ENCODE measurements at regions not wholly inside any gene's neighbourhood (a gene's known extent, or its start where the extent isn't known, plus 50 kb on each side); places are given as distances from the start of the nearest gene placed in this dataset.

DNA sequence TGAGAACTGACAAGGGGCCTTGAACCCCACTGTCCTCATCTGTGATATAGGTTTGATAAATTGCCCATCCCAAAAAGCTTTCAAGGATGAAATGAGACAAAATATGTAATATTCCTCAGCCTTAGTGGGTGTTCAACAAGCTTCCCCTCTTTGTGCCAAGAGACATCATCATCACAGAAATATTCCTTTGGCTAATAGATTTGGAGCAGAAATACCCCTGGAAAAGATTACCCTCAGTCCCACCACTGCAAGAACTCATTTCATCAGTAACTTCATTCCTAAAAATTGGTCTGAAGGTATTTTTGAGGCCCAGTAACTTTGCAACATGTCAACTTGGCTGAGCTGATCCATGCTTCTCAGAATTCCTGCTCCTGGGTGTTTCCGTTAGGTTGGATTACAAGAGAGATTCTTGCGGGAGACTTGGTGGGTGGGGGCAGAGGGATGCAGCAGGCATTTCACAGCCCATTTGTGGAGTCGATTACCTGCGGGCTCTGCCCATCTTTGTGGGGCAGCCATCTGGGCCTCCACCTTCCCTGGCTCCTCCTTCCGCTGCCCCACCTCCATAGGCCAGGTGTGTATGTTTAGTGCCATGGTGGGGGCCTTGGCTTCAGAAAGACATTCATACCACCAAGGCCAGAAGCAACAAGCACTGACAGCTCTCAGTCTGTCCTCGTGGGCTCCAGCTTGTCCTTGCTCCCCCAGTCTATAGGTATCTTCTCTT lies 263.9 kb downstream of the GLI2 start:
- no peak for DNase-seq

- DNase-seq = no peak
Measured at GRCh38 chr2:121000804-121001203, 265.1 kb downstream of the GLI2 start.

- DNase-seq = no peak
Measured at GRCh38 chr2:121001641-121002040, 266.0 kb downstream of the GLI2 start.

DNA sequence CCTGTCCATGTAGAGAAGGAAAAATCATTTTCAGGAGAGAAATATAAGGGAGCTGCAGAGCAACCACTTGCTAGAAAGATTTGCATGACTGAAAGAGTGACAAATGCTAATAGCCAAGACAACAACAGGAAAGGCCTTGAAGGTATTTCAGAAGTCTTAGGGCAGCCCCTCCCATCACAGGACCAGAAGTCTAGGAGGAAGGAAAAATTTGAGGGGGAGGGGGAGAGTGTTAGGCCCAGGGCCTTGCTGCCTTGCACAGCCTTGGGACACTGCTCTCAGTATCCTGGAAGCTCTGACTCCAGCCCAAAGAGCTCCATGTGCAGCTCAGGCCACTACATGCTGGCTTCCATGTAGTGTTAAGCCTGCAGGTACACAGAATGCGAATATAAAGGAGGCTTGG lies 266.9 kb downstream of the GLI2 start:
- no peak for DNase-seq

DNA sequence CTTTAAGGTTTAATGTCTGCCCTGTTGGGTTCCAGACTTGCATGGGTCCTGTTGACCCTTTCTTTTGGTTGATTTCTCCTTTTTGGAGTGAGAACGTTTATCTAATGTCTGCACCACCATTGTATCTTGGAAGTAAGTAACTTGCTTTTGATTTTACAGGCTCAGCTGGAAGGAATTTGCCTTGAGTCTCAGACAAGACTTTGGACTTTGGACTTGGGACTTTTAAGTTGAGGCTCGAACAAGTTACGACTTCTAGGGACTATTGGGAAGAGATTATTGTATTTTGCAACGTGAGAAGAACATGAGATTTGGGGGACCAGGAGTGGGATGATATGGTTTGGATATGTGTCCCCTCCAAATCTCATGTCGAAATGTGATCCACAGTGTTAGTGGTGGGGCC lies 267.7 kb downstream of the GLI2 start:
- DNase-seq = no peak

DNA sequence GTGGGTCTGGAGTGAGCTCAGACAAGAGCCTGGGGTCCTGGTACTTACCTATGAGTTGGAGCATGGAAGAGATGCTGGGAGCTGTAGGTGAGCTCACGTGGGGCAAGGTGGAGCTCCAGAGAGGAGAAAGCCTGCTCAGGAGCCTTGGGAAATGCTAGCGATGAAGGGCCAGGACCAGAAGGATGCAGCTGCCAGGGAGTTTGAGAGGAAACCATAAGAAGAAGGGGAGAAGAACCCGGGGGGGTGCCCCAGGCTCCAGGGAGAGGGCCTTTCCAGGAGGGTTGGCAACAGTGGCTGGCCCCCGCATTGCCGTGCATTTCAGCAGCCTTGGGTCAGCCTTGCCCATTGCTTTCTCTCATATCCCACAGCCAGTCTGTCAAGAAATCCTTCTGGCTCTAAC lies 268.7 kb downstream of the GLI2 start:
- no peak for DNase-seq

- DNase-seq = no peak
Measured at GRCh38 chr2:121004950-121005349, 269.3 kb downstream of the GLI2 start.

DNA sequence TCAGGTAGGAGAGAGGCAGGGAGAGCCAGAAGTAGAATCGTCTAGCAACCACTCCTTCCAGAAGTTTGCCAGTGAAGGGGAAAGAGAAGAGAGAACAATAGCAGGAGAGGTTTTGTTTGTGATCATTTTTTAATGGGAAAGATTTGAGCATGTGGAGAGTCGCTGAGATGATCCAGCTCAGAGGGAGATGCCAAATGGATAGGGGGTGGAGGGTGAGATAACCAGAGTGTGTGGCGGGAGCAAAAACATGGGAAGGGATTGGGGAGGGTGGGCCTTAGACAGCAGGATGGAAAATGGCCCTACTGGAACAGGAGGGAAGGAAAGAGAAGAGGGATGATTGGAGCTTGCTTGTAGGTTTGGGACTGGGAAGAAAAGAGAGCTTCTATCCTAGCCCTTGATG lies 269.8 kb downstream of the GLI2 start:
- no peak for DNase-seq

DNA sequence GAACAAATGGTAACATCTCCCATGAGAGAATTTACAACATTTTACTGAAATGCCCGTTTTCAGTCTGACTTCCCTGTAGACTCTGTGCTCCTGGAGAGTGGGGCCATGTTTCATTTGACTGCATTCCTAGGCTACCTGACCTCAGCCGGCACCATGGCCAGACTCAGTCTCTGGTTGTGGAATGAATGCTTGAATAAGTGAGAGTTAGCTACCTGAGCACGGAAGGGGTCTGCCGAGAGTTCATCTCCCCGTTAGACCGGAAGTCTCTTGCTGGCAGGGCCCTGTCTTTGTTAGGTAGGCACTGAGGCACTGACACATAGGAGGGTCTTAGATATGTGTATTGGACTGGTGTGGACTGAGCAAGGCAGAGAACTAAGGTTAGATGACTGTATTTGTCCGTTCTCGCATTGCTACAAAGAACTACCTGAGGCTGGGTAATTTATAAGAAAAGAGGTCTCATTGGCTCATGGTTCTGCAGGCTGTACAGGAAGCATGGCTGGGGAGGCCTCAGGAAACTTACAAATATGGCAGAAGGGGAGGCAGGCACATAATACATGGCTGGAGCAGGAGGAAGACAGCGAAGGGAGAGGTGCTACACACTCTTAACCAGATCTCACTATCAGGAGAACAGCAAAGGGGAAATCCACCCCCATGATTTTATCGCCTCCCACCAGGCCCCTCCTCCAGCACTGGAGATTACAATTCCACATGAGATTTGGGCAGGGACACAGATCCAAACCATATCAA lies 271.2 kb downstream of the GLI2 start:
- no peak for DNase-seq

GRCh38 chr2:121007490-121007853 lies 271.8 kb downstream of the GLI2 start:
- DNase-seq = no peak

DNA sequence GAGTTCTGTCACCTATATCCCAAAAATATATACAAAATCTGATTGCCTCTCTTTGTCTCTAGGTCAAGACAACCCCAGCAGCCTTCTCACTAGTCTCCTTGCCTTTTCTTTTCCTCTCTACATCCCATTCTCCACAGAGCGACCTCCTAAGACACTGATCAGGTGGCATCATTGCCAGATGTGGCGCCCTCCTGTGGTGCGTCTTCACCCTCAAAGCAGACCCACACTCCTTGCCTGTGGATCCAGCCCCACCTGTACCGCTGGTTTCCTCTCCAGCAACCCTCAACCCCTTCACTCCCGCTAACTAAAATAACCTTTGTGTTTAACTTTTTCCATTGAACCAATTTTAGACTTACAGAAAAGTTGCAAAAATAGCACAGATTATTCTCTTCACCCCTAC lies 273.3 kb downstream of the GLI2 start:
- no peak for DNase-seq

GRCh38 chr2:121010998-121011397 lies 274.0 kb downstream of the TFCP2L1 start:
- no peak for DNase-seq

DNA sequence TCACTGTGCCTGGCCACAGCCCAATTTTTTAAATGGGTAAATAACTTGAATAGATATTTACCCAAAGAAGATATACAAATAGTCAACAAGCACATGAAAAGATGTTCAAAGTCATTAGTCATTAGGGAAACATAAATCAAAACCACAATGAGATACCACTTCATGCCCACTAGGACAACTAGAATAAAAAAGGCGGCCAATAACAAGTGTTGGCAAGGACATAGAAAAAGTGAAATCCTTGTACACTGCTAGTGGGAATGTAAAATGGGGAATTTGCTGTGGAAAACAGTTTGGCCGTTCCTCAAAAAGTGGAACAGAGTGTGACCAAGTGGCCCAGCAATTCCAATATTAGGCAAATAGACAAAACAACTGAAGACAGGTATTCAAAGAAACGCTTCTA lies 270.1 kb downstream of the TFCP2L1 start:
- no peak for DNase-seq

DNA sequence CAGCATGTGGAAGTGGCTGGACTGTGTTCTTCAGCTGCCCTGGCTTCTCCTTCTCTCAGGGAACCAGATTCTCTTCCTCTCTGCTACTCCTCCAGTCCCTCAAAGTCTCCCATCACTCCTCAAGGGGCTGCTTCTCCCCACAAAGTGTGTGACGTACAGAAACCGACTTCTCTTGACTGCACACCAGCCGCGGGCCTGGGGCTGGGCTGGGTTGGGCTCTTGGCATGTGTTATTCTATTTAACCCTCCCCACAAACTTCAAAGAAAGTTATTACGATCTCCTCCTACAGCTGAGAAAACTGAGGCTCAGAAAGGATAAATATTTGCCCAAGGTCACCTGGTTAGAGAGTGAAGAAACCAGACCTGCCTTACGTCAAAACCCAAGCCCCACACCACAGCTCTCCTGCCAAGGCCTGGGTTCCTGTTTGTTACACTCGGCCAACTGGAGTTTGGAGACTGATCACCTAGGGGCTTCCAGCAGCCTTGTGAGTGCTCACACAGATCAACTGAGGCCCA lies 269.0 kb downstream of the TFCP2L1 start:
- DNase-seq = no peak

- DNase-seq = no peak
Measured at GRCh38 chr2:121017396-121017795, 267.6 kb downstream of the TFCP2L1 start.

DNA sequence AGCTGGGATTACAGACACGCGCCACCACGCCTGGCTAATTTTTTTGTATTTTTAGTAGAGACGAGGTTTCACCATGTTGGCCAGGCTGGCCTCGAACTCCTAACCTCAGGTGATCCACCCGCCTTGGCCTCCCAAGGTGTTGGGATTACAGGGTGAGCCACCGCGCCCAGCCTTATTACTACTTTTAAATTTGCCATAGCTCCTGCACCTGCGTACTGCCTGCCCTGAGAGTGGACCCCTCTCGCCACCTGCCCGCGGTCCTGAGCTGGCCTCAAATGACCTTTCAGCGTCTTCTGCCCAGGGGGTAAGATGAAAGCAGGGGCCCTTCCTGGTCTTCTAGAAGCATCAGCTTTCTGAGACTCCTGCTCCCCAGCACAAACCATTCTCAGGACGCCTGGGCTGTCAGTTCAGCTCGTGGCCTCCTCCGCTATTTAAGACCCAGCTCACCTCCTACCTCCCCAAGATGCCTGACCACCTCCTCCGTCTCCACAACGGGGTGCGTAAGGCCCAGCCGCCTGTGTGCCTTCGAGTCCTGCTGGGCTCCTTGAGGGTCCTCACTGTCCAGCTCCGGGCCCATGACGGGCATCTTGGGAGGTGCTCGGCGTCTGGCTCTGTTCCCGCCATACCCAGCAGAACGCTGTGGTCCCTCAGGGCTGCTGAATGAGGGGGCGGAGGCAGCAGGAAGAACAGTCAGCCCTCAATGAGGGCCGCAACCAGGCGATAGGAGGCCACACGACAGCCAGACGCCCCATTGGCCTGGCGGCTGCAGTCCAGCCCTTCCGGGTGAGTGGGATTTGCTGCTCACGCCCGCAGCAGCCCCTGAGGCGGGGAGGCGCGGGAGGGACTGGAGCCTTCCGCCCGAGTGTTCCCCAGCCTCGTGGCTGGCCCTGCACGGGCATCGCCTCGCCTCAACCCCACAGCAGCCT lies 266.6 kb downstream of the TFCP2L1 start:
- no peak for DNase-seq

DNA sequence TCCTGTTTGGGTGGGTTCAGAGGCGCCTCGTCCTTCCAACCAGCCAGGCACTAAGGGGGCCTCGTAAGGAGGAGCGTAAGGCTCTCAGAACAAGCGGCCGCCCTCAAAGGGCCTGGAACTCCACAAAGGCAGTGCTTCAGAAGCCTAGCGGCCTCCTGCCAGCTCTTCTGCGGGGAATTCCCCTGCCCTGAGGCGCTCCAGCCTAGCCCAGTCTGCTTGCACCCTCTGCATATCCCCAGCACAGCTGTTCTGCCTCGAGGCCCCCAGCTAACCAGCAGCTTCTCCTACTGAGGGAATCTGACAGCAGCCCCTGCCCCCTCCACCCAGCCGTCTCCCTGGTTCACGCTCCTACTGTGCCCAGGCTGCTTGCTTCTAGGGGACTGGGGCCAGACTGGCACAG lies 265.9 kb downstream of the TFCP2L1 start:
- DNase-seq = no peak

DNA sequence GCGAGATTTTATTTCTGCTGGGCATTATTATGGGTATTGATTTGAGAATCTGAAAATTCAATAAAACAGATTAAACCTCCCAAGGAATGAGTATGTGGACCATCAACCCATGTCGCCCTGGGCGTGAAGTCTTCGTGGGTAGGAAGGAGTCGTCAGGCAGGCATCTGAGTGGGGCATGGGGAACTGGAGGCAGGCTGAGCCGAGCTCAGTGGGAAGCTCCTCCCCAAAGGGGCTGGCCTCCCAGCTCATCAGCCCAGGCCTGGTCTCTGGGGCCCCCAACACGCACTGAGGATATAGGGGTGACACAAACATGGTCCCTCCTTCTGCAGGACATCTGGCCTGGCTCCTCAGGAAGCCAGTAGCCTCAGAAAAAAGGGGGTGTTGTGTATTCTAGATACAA lies 265.2 kb downstream of the TFCP2L1 start:
- no peak for DNase-seq

DNA sequence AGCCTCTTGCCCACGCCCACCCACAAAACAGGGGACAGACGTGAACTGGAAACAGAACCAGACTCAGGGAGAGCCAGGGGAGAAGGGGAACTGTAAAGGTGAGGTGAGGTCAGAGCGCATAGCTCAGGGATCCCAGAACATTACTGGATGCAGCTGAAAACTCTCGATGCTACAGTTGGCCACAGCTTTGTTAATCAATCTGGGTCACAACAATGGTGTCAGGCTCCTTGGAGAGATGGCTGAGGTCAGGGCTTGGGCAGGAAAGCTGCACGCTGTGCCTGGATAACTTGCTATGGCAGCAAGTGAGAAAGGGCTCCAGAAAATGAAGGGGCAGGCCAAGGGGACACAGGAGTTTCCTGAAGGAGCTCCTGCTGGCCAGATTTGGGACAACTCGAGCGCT lies 263.3 kb downstream of the TFCP2L1 start:
- DNase-seq = no peak

DNA sequence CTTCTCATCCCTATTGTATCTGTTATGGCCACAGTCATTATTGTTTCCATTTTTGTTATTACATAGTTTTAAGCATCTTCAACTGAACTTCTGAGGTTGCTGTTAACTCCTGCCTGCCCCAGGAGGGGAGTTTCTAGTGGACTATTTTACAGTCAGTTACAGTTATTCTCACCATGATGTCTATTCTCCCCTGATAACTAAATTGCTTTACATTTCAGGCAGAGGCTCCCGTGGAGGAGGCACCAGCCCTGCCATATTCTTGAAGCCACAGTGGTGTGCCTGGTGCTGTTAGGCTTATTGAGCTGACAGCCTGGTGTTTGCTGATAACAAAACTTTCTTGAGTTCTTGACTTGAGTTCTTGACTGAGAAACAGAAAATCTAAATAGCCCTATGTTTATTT lies 256.4 kb downstream of the TFCP2L1 start:
- no peak for DNase-seq

DNA sequence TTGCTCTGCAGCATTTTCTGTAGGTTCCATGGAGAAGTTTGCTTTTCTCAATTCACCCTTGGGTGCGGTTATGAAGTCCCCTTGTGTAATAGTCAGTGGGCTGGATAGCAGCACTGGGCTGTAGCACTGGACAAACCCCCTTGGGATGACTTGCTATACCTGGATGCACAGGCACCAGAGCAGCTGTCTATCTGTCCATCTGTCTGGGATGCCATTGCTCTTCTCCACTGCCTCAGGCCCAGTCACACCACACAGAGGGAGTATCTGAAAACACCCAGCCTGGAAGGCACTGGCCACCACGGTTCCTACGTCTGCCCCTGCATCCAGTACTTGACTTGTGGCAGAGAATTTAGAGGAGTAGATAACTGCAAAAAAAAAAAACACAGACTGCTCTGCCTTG lies 254.5 kb downstream of the TFCP2L1 start:
- no peak for DNase-seq

- DNase-seq = no peak
Measured at GRCh38 chr2:121031568-121032340, 253.2 kb downstream of the TFCP2L1 start.

All from NCI-H1092 (cell line).